ENCODE measurements at regions not wholly inside any gene's neighbourhood (a gene's known extent, or its start where the extent isn't known, plus 50 kb on each side); places are given as distances from the start of the nearest gene placed in this dataset.

DNA sequence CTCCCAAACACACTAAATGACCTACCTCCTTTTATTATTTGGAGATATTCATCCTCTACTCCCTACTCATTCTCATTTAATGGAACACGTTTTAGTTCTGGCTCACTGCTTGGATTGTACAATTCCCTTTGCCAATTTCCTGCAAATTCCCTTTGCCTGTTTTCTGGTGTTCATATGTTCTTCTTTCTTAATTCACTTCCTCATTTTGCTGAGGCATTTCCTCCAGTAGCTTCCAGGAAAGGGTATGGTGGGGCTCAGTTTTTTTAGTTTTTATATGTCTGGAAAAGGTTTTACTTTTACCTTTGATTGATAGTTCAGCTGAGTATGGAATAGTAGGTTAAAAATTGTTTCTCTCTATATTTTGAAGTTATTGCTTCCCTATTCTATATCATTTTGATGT is 143.6 kb upstream of the GOLIM4 start:
- TF ChIP-seq, protein P1, sequence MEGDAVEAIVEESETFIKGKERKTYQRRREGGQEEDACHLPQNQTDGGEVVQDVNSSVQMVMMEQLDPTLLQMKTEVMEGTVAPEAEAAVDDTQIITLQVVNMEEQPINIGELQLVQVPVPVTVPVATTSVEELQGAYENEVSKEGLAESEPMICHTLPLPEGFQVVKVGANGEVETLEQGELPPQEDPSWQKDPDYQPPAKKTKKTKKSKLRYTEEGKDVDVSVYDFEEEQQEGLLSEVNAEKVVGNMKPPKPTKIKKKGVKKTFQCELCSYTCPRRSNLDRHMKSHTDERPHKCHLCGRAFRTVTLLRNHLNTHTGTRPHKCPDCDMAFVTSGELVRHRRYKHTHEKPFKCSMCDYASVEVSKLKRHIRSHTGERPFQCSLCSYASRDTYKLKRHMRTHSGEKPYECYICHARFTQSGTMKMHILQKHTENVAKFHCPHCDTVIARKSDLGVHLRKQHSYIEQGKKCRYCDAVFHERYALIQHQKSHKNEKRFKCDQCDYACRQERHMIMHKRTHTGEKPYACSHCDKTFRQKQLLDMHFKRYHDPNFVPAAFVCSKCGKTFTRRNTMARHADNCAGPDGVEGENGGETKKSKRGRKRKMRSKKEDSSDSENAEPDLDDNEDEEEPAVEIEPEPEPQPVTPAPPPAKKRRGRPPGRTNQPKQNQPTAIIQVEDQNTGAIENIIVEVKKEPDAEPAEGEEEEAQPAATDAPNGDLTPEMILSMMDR (IDR thresholded peaks at IDR 0.05; ENCODE audit: borderline replicate concordance, extremely low read depth, low read length, poor library complexity, severe bottlenecking): no peak
- no peak for TF ChIP-seq EZH2 (IDR thresholded peaks at IDR 0.05; ENCODE audit: borderline replicate concordance, low read depth, low read length, severe bottlenecking)
